ENCODE measurements at regions not wholly inside any gene's neighbourhood (a gene's known extent, or its start where the extent isn't known, plus 50 kb on each side); places are given as distances from the start of the nearest gene placed in this dataset.

DNA sequence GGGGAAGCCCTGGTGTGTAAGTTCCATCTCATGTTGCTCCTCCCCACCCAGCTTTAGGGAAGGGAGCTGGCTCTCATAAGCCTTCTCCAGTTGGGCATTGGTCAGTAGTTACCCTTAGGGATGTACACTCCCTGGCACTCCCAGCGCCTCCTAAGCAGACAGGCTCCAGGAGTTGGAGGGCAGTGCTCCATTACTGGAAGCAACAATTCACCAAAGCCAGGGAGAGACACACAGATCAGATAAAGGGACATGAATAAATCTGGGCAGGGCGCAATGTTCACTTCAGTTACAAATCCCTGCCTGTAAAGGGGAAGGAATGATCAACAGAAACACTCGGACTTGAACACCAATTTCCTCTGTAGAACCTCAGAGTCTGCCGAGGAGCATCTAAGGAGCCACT lies 169.1 kb upstream of the CTNNB1 start:
- Histone ChIP-seq H3K9me3 (ENCODE audit: low read length) (no peaks in the 10 kb centered on the region), H3K27me3 (ENCODE audit: control insufficient read depth in 1 of 2, insufficient read depth in 2 of 2, low read length in 2 of 2) (no peaks in the 10 kb centered on the region), H3K4me1 (ENCODE audit: insufficient read depth, low read length) (peaks cover 13% of the 10 kb centered on the region), H3K27ac (ENCODE audit: low read depth, low read length) (no peak overlapping the region), H3K4me3 (ENCODE audit: low read depth in 1 of 2, low read length in 2 of 2) (no peak overlapping the region), H3K36me3 (ENCODE audit: insufficient read depth, low read length) (no peaks in the 10 kb centered on the region), H3K9ac (ENCODE audit: low read length) (no peak overlapping the region)

GRCh38 chr3:41031401-41031800 lies 167.9 kb upstream of the CTNNB1 start:
- no peaks in the 10 kb centered on the region for H3K27me3 ChIP-seq (ENCODE audit: control insufficient read depth in 1 of 2, insufficient read depth in 2 of 2, low read length in 2 of 2)
- no peak overlapping the region for H3K4me3 ChIP-seq (ENCODE audit: low read depth in 1 of 2, low read length in 2 of 2)
- H3K4me1 ChIP-seq (ENCODE audit: insufficient read depth, low read length), result peaks cover 21% of the 10 kb centered on the region
- no peak overlapping the region for H3K27ac ChIP-seq (ENCODE audit: low read depth, low read length)
- H3K36me3 ChIP-seq (ENCODE audit: insufficient read depth, low read length), result no peaks in the 10 kb centered on the region
- no peak overlapping the region for H3K9ac ChIP-seq (ENCODE audit: low read length)
- H3K9me3 ChIP-seq (ENCODE audit: low read length), result no peaks in the 10 kb centered on the region

DNA sequence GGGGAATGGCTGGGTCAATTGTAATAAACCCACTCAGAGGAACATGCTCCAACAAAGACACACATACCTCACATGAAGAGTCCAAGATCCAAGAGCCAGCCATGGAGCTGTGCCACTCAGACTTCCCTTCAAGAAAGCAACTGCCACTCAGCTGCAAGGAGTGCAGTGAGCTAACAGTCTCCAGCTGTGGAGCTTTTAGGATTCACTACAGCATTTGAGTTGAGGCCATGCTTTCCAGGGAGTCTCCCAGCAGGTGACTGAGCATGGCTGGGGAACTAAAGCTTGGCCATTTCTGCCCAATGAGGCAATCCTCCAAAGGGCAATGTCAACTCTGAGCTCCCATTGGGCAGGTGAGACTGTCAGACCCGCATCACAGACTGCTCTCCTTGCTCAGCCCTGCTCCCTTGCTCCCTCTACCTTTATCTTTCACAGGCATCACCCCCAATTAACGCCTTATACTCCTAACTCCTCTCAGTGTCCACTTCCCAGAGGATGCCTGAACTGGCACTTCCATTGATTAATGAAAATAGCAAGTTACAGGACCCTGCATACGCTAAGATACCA lies 165.3 kb upstream of the CTNNB1 start:
- Histone ChIP-seq H3K36me3 (ENCODE audit: insufficient read depth, low read length) (no peaks in the 10 kb centered on the region), H3K4me3 (ENCODE audit: low read depth in 1 of 2, low read length in 2 of 2) (no peak overlapping the region), H3K9ac (ENCODE audit: low read length) (no peak overlapping the region), H3K27ac (ENCODE audit: low read depth, low read length) (no peak overlapping the region), H3K27me3 (ENCODE audit: control insufficient read depth in 1 of 2, insufficient read depth in 2 of 2, low read length in 2 of 2) (no peaks in the 10 kb centered on the region), H3K9me3 (ENCODE audit: low read length) (no peaks in the 10 kb centered on the region), H3K4me1 (ENCODE audit: insufficient read depth, low read length) (peaks cover 31% of the 10 kb centered on the region)

GRCh38 chr3:41035456-41036022 lies 163.8 kb upstream of the CTNNB1 start:
- Histone ChIP-seq H3K4me3 (ENCODE audit: low read depth in 1 of 2, low read length in 2 of 2) (no peak overlapping the region), H3K36me3 (ENCODE audit: insufficient read depth, low read length) (no peaks in the 10 kb centered on the region), H3K9ac (ENCODE audit: low read length) (no peak overlapping the region), H3K27ac (ENCODE audit: low read depth, low read length) (no peak overlapping the region), H3K9me3 (ENCODE audit: low read length) (no peaks in the 10 kb centered on the region), H3K4me1 (ENCODE audit: insufficient read depth, low read length) (peaks cover 39% of the 10 kb centered on the region), H3K27me3 (ENCODE audit: control insufficient read depth in 1 of 2, insufficient read depth in 2 of 2, low read length in 2 of 2) (no peaks in the 10 kb centered on the region)

DNA sequence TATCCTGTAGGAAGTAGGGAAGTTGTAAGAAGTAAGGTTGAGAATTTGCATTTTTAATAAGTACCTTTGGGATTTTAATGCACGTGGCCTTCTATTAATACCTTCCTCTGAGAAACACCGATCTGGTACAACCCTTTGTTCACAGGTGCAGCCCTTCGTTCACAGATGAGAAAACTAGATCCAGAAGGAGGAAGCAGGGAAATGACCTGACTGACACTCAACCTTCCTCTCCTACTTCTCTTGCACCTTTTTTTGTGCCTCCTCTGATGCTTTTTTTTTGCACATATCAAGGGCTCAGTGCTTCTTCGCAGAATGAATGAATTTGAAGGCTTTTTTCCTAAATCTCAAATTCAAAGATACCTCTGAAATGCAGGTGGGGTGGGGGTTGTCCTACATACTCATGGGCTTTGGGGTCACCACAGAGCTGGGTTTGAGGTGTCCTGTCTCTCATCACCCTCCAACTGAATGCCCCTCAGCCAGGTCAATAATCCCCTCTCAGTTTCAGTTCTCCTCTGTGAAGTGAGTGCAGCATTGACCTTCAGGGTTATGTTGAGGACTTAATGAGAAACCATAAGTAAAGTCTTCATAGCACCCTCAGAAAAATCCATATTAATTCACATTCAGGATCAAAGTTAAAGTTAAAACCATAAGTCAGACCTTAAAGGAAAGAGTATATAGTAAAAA lies 161.5 kb upstream of the CTNNB1 start:
- Histone ChIP-seq H3K27me3 (ENCODE audit: control insufficient read depth in 1 of 2, insufficient read depth in 2 of 2, low read length in 2 of 2) (no peaks in the 10 kb centered on the region), H3K9ac (ENCODE audit: low read length) (no peak overlapping the region), H3K4me1 (ENCODE audit: insufficient read depth, low read length) (peaks cover 39% of the 10 kb centered on the region), H3K9me3 (ENCODE audit: low read length) (no peaks in the 10 kb centered on the region), H3K27ac (ENCODE audit: low read depth, low read length) (no peak overlapping the region), H3K36me3 (ENCODE audit: insufficient read depth, low read length) (no peaks in the 10 kb centered on the region), H3K4me3 (ENCODE audit: low read depth in 1 of 2, low read length in 2 of 2) (no peak overlapping the region)

DNA sequence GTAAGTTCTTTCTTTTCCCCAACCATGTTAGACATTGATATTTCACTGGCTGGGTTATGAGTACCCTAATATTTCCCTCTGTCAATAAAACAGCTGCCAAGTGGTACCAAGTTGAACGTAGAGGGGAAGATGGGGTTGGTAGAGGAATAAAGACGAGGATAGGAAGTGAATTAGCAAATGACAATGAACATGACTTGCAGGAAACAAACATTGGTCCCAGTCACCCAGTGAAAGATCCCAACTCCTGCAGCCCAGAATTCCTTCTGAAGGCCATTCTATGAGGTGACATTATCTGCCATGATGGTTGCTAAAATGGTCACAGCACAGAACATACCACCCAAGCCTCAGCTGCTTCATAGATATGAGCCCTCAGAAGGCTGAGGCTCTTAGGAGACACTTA lies 159.0 kb upstream of the CTNNB1 start:
- Histone ChIP-seq H3K4me3 (ENCODE audit: low read depth in 1 of 2, low read length in 2 of 2) (no peak overlapping the region), H3K27ac (ENCODE audit: low read depth, low read length) (no peak overlapping the region), H3K9ac (ENCODE audit: low read length) (no peak overlapping the region), H3K9me3 (ENCODE audit: low read length) (no peaks in the 10 kb centered on the region), H3K27me3 (ENCODE audit: control insufficient read depth in 1 of 2, insufficient read depth in 2 of 2, low read length in 2 of 2) (no peaks in the 10 kb centered on the region), H3K36me3 (ENCODE audit: insufficient read depth, low read length) (no peaks in the 10 kb centered on the region), H3K4me1 (ENCODE audit: insufficient read depth, low read length) (peaks cover 26% of the 10 kb centered on the region)

DNA sequence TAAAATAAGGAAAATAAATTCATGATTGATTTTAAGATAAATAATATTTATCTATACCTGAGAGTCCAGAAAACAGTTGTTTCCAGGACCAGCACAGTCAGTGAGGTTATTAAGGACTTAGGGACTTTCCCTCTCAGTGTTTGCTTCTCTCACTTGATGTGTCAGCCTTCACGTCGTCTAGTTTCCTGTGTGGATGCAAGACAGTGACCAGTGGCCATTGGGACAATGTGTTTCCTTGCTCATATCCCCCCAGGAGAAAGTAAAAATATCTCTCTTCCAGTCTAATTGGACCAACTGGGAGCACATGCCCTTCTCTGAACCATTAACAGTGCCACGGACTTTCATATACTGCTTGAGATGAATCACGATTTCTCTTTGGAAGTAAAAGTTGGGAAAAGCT lies 157.8 kb upstream of the CTNNB1 start:
- Histone ChIP-seq H3K4me3 (ENCODE audit: low read depth in 1 of 2, low read length in 2 of 2) (no peak overlapping the region), H3K27ac (ENCODE audit: low read depth, low read length) (no peak overlapping the region), H3K36me3 (ENCODE audit: insufficient read depth, low read length) (no peaks in the 10 kb centered on the region)

DNA sequence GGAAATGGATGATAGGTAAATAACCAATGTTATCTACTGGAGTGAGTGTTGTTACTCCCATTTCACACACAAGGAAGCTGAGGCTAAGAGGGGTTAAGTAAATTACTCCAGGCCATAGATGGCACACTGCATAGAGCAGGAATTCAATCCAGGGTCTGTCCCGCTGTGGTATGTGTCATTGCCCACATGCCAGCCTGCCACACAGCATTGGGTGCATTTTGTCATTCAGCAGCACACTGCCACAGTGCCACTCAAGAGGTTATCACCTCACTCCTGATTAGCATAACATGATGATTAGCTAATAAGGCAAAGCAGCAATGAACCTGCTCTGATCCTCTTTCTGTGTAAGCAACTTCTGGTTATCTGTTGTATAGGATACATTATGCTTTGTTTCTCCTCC lies 157.4 kb upstream of the CTNNB1 start:
- peaks cover 17% of the 10 kb centered on the region for H3K4me1 ChIP-seq (ENCODE audit: insufficient read depth, low read length)
- H3K27ac ChIP-seq (ENCODE audit: low read depth, low read length), result no peak overlapping the region
- no peak overlapping the region for H3K9ac ChIP-seq (ENCODE audit: low read length)
- no peak overlapping the region for H3K4me3 ChIP-seq (ENCODE audit: low read depth in 1 of 2, low read length in 2 of 2)
- H3K9me3 ChIP-seq (ENCODE audit: low read length), result no peaks in the 10 kb centered on the region
- H3K27me3 ChIP-seq (ENCODE audit: control insufficient read depth in 1 of 2, insufficient read depth in 2 of 2, low read length in 2 of 2), result no peaks in the 10 kb centered on the region
- H3K36me3 ChIP-seq (ENCODE audit: insufficient read depth, low read length), result no peaks in the 10 kb centered on the region

More for the DNA sequence above, 157.8 kb upstream of the CTNNB1 start:
- no peak overlapping the region for H3K9ac ChIP-seq (ENCODE audit: low read length)
- H3K9me3 ChIP-seq (ENCODE audit: low read length), result no peaks in the 10 kb centered on the region
- peaks cover 17% of the 10 kb centered on the region for H3K4me1 ChIP-seq (ENCODE audit: insufficient read depth, low read length)
- no peaks in the 10 kb centered on the region for H3K27me3 ChIP-seq (ENCODE audit: control insufficient read depth in 1 of 2, insufficient read depth in 2 of 2, low read length in 2 of 2)

GRCh38 chr3:41044523-41044922 lies 154.8 kb upstream of the CTNNB1 start:
- Histone ChIP-seq H3K27ac (ENCODE audit: low read depth, low read length) (no peak overlapping the region), H3K27me3 (ENCODE audit: control insufficient read depth in 1 of 2, insufficient read depth in 2 of 2, low read length in 2 of 2) (no peaks in the 10 kb centered on the region), H3K4me1 (ENCODE audit: insufficient read depth, low read length) (peaks cover 3% of the 10 kb centered on the region), H3K9ac (ENCODE audit: low read length) (no peak overlapping the region), H3K4me3 (ENCODE audit: low read depth in 1 of 2, low read length in 2 of 2) (no peak overlapping the region), H3K9me3 (ENCODE audit: low read length) (no peaks in the 10 kb centered on the region), H3K36me3 (ENCODE audit: insufficient read depth, low read length) (no peaks in the 10 kb centered on the region)

GRCh38 chr3:41045491-41045890 lies 153.8 kb upstream of the CTNNB1 start:
- no peaks in the 10 kb centered on the region for H3K36me3 ChIP-seq (ENCODE audit: insufficient read depth, low read length)
- H3K27me3 ChIP-seq (ENCODE audit: control insufficient read depth in 1 of 2, insufficient read depth in 2 of 2, low read length in 2 of 2), result no peaks in the 10 kb centered on the region
- H3K27ac ChIP-seq (ENCODE audit: low read depth, low read length), result no peak overlapping the region
- no peak overlapping the region for H3K9ac ChIP-seq (ENCODE audit: low read length)
- H3K9me3 ChIP-seq (ENCODE audit: low read length), result no peaks in the 10 kb centered on the region
- no peak overlapping the region for H3K4me3 ChIP-seq (ENCODE audit: low read depth in 1 of 2, low read length in 2 of 2)
- no peaks in the 10 kb centered on the region for H3K4me1 ChIP-seq (ENCODE audit: insufficient read depth, low read length)

DNA sequence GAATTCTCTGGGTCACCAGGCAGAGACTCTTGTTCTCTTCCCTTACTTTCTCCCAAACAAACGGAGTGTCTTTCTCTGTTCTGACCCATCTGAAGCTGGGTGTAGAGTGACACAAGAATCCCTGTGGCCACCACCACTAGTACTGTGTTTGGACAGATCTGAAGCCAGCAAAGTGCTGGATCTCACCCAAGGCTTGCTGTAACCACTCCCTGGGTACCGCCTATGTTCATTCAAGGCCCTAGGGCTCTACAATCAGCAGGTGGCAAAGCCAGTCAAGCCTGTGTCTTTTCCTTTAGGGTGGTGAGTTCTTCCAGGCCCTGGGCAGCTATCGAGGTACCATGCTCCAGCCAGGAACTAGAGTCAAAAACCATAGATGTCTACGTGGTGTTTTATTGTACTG lies 149.2 kb upstream of the CTNNB1 start:
- no peak overlapping the region for H3K9ac ChIP-seq (ENCODE audit: low read length)
- no peaks in the 10 kb centered on the region for H3K36me3 ChIP-seq (ENCODE audit: insufficient read depth, low read length)
- no peaks in the 10 kb centered on the region for H3K27me3 ChIP-seq (ENCODE audit: control insufficient read depth in 1 of 2, insufficient read depth in 2 of 2, low read length in 2 of 2)
- H3K4me1 ChIP-seq (ENCODE audit: insufficient read depth, low read length), result no peaks in the 10 kb centered on the region
- no peak overlapping the region for H3K27ac ChIP-seq (ENCODE audit: low read depth, low read length)
- H3K4me3 ChIP-seq (ENCODE audit: low read depth in 1 of 2, low read length in 2 of 2), result no peak overlapping the region
- H3K9me3 ChIP-seq (ENCODE audit: low read length), result no peaks in the 10 kb centered on the region

GRCh38 chr3:41053220-41053619 lies 146.1 kb upstream of the CTNNB1 start:
- Histone ChIP-seq H3K9me3 (ENCODE audit: low read length) (no peaks in the 10 kb centered on the region), H3K27me3 (ENCODE audit: control insufficient read depth in 1 of 2, insufficient read depth in 2 of 2, low read length in 2 of 2) (no peaks in the 10 kb centered on the region), H3K36me3 (ENCODE audit: insufficient read depth, low read length) (no peaks in the 10 kb centered on the region), H3K27ac (ENCODE audit: low read depth, low read length) (no peak overlapping the region), H3K4me3 (ENCODE audit: low read depth in 1 of 2, low read length in 2 of 2) (no peak overlapping the region), H3K9ac (ENCODE audit: low read length) (no peak overlapping the region), H3K4me1 (ENCODE audit: insufficient read depth, low read length) (no peaks in the 10 kb centered on the region)
